ENCODE measurements at regions not wholly inside any gene's neighbourhood (a gene's known extent, or its start where the extent isn't known, plus 50 kb on each side); places are given as distances from the start of the nearest gene placed in this dataset.
"Not testable (repeated sequence)": the region's sequence is repeated elsewhere in the genome, so short reads cannot be mapped to it uniquely, and the experiment has no call there.

DNA sequence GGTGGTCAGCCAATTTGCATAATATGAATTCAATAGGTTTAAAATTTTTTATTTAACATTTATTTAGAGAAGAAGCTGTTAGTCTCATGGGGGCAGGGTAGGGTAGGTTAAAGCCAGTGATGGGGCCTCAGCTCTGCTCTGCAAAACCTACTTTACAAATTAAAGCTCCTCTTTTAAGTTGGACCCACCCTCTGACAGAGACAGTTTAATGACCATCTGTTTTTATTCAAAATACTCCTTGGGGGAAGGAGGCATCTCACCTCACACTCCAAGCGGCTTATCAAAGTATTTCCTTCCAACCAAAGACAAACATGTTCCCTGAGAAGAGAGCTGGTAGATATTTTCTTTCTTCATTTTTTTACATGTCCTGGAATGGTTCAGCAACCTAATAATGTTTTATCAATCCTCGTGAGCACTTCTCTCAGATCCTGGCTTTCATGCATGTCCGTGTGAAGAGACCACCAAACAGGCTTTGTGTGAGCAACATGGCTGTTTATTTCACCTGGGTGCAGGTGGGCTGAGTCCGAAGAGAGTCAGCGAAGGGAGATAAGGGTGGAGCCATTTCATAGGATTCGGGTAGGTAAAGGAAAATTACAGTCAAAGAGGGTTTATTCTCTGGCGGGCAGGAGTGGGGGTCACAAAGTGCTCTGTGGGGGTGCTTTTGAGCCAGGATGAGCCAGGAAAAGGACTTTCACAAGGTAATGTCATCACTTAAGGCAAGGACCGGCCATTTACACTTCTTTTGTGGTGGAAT lies 184.7 kb downstream of the GJA1 start:
- H3K4me1 Mint-ChIP-seq = no peaks in the 10 kb centered on the region
- H3K27ac Mint-ChIP-seq = peak overlapping the region in 1 of 7 donors; percentile 77
- intact Hi-C loops (cut with micrococcal nuclease) = no loop called here
- H3K27me3 ChIP-seq (ENCODE audit: insufficient read depth, low read length) = no peaks in the 10 kb centered on the region
- H3K4me1 ChIP-seq (ENCODE audit: insufficient read depth, low read length) = no peaks in the 10 kb centered on the region
- H3K4me3 ChIP-seq (ENCODE audit: low read length in 2 of 2) = no peak overlapping the region
- H3K27ac ChIP-seq (ENCODE audit: low read depth, low read length) = no peak overlapping the region
- H3K27me3 Mint-ChIP-seq = peaks cover 0 to 1% of the 10 kb centered on the region in 2 donors
- no peaks in the 10 kb centered on the region for H3K36me3 ChIP-seq (ENCODE audit: insufficient read depth, low read length)
- no peak for DNase-seq
- no peaks in the 10 kb centered on the region for H3K36me3 Mint-ChIP-seq
- H3K4me3 Mint-ChIP-seq = no peak overlapping the region
- ChIA-PET CTCF (ENCODE audit: partially characterized antibody) (no interaction called here), POLR2A (ENCODE audit: partially characterized antibody) (no interaction called here)
- peaks cover 0 to 4% (median 0%) of the 10 kb centered on the region in 8 donors for H3K9me3 Mint-ChIP-seq
- no peaks in the 10 kb centered on the region for H3K9me3 ChIP-seq (ENCODE audit: control insufficient read depth in 1 of 2, low read length in 2 of 2)

DNA sequence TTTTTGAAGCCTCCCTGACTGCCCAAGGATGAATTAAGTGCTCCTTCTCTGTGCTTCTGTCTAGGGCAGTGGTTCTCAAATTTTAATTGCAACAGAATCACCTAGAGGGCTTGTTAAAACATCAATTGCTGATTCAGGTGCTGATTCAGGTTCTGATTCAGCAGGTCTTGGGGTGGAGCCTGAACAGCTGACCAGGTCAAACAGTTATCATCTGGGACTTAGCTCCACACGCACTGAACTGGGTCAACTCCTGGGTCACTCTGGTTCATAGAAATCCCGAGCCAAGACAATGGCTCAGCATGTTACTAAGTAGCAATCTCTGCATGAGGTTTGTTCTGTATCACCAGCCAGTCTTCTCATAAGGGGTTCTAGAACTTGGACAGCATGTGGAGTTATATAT lies 192.3 kb downstream of the GJA1 start:
- peaks cover 0 to 16% (median 1%) of the 10 kb centered on the region in 8 donors for H3K9me3 Mint-ChIP-seq
- Histone ChIP-seq H3K36me3 (ENCODE audit: insufficient read depth, low read length) (no peaks in the 10 kb centered on the region), H3K4me1 (ENCODE audit: insufficient read depth, low read length) (no peaks in the 10 kb centered on the region), H3K27me3 (ENCODE audit: insufficient read depth, low read length) (no peaks in the 10 kb centered on the region), H3K9me3 (ENCODE audit: control insufficient read depth in 1 of 2, low read length in 2 of 2) (no peaks in the 10 kb centered on the region), H3K27ac (ENCODE audit: low read depth, low read length) (no peak overlapping the region), H3K4me3 (ENCODE audit: low read length in 2 of 2) (no peak overlapping the region)
- POLR2A ChIA-PET (ENCODE audit: partially characterized antibody) = no interaction called here
- H3K36me3 Mint-ChIP-seq = no peaks in the 10 kb centered on the region
- intact Hi-C loops (cut with micrococcal nuclease) = no loop called here
- no peaks in the 10 kb centered on the region for H3K27me3 Mint-ChIP-seq
- DNase-seq = no peak
- CTCF ChIA-PET (ENCODE audit: partially characterized antibody) = no interaction called here
- no peak overlapping the region for H3K4me3 Mint-ChIP-seq
- no peaks in the 10 kb centered on the region for H3K4me1 Mint-ChIP-seq
- H3K27ac Mint-ChIP-seq = no peak overlapping the region

DNA sequence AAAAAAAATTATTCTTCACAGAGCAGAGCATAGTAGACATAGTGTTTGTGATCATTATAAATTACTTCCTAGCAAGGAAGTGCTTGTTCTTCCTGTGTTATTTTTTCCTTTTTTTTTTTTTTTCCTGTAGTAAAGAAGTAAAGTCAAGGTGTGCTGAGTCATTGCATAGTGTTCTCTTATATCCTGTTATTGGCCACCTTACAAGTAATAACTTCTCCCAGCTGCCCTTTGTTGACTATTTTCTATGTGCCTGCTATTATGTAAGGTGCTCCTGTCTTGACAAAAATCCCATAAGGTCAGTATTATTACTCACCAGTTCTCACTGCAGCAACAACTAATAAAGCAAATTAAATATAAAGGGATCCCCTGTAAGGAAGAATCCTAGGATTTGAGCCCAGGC lies 195.3 kb downstream of the GJA1 start:
- Histone ChIP-seq H3K27me3 (ENCODE audit: insufficient read depth, low read length) (no peaks in the 10 kb centered on the region), H3K4me3 (ENCODE audit: low read length in 2 of 2) (no peak overlapping the region), H3K27ac (ENCODE audit: low read depth, low read length) (no peak overlapping the region), H3K9me3 (ENCODE audit: control insufficient read depth in 1 of 2, low read length in 2 of 2) (no peaks in the 10 kb centered on the region), H3K4me1 (ENCODE audit: insufficient read depth, low read length) (no peaks in the 10 kb centered on the region), H3K36me3 (ENCODE audit: insufficient read depth, low read length) (no peaks in the 10 kb centered on the region)
- H3K27me3 Mint-ChIP-seq = no peaks in the 10 kb centered on the region
- H3K27ac Mint-ChIP-seq = no peak overlapping the region
- H3K9me3 Mint-ChIP-seq = peaks cover 0 to 20% (median 4%) of the 10 kb centered on the region in 8 donors
- no peaks in the 10 kb centered on the region for H3K4me1 Mint-ChIP-seq
- no peak overlapping the region for H3K4me3 Mint-ChIP-seq
- no peaks in the 10 kb centered on the region for H3K36me3 Mint-ChIP-seq
- intact Hi-C loops (cut with micrococcal nuclease) = no loop called here
- DNase-seq = no peak
- POLR2A ChIA-PET (ENCODE audit: partially characterized antibody) = no interaction called here
- CTCF ChIA-PET (ENCODE audit: partially characterized antibody) = no interaction called here

DNA sequence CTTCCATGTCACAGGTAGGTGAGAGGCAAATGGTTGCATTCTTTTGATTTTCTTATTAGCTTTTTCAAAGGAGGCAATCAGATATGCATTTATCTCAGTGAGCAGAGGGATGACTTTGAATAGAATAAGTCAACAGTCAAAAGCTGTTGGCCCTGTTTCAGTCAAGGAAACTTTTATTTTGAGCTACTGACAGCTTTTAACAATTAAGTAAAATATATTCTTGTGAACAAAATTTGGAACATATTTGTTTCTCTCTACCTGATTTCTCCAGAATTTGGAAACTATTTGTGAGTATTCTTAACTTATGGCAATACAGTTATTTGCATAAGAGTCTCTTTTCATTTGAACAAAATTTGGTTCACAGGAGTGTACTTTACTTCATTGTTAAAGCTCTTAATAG lies 196.3 kb downstream of the GJA1 start:
- H3K27me3 ChIP-seq (ENCODE audit: insufficient read depth, low read length); H3K27ac Mint-ChIP-seq; H3K4me1 ChIP-seq (ENCODE audit: insufficient read depth, low read length); H3K4me1 Mint-ChIP-seq; H3K4me3 ChIP-seq (ENCODE audit: low read length in 2 of 2); POLR2A ChIA-PET (ENCODE audit: partially characterized antibody); H3K4me3 Mint-ChIP-seq; H3K9me3 ChIP-seq (ENCODE audit: control insufficient read depth in 1 of 2, low read length in 2 of 2); CTCF ChIA-PET (ENCODE audit: partially characterized antibody); H3K27ac ChIP-seq (ENCODE audit: low read depth, low read length); H3K27me3 Mint-ChIP-seq; H3K36me3 Mint-ChIP-seq; H3K36me3 ChIP-seq (ENCODE audit: insufficient read depth, low read length); intact Hi-C loops (cut with micrococcal nuclease); DNase-seq: not testable (repeated sequence)
- peaks cover 0 to 24% (median 6%) of the 10 kb centered on the region in 8 donors for H3K9me3 Mint-ChIP-seq

DNA sequence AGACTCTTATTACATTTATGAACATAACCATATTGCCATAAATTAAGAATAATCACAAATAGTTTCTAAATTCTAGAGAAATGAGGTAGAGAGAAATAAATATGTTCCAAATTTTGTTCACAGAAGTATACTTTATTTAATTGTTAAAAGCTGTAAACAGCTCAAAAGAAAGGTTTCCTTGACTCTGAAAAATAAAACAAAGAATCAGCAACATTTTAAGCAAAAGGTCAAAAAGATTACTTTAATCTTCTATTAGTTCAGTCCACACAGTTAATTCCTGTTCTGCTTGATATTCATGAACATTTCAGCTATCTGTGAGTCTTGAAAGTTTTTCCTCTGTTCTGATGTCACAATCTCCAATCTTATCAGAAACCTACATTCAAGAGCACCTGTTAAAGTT lies 197.9 kb downstream of the GJA1 start:
- DNase-seq = no peak
- H3K4me1 Mint-ChIP-seq = no peaks in the 10 kb centered on the region
- CTCF ChIA-PET (ENCODE audit: partially characterized antibody) = no interaction called here
- no peak overlapping the region for H3K4me3 ChIP-seq (ENCODE audit: low read length in 2 of 2)
- H3K27ac Mint-ChIP-seq = no peak overlapping the region
- H3K36me3 ChIP-seq (ENCODE audit: insufficient read depth, low read length) = no peaks in the 10 kb centered on the region
- no peaks in the 10 kb centered on the region for H3K9me3 ChIP-seq (ENCODE audit: control insufficient read depth in 1 of 2, low read length in 2 of 2)
- H3K27me3 Mint-ChIP-seq = no peaks in the 10 kb centered on the region
- POLR2A ChIA-PET (ENCODE audit: partially characterized antibody) = no interaction called here
- H3K36me3 Mint-ChIP-seq = no peaks in the 10 kb centered on the region
- no peak overlapping the region for H3K27ac ChIP-seq (ENCODE audit: low read depth, low read length)
- intact Hi-C loops (cut with micrococcal nuclease) = no loop called here
- H3K4me1 ChIP-seq (ENCODE audit: insufficient read depth, low read length) = no peaks in the 10 kb centered on the region
- peaks cover 0 to 26% (median 7%) of the 10 kb centered on the region in 8 donors for H3K9me3 Mint-ChIP-seq
- no peaks in the 10 kb centered on the region for H3K27me3 ChIP-seq (ENCODE audit: insufficient read depth, low read length)
- H3K4me3 Mint-ChIP-seq = no peak overlapping the region

DNA sequence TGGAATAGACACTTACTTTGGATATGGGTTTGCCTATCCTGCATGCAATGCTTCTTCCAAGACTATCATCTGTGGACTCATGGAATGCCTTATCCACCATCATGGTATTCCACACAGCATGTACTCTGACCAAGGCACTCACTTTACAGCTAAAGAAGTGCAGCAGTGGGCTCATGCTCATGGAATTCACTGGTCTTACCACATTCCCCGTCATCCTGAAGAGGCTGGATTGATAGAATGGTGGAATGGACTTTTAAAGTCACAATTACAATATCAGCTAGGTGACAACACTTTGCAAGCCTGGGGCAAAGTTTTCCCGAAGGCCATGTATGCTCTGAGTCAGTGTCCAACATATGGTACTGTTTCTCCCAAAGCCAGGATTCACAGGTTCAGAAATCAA lies 199.1 kb downstream of the GJA1 start:
- H3K27me3 ChIP-seq (ENCODE audit: insufficient read depth, low read length); H3K4me1 Mint-ChIP-seq; DNase-seq; POLR2A ChIA-PET (ENCODE audit: partially characterized antibody); H3K4me3 ChIP-seq (ENCODE audit: low read length in 2 of 2); H3K36me3 ChIP-seq (ENCODE audit: insufficient read depth, low read length); intact Hi-C loops (cut with micrococcal nuclease); H3K27me3 Mint-ChIP-seq; H3K27ac ChIP-seq (ENCODE audit: low read depth, low read length); H3K27ac Mint-ChIP-seq; H3K36me3 Mint-ChIP-seq; CTCF ChIA-PET (ENCODE audit: partially characterized antibody); H3K4me3 Mint-ChIP-seq; H3K9me3 ChIP-seq (ENCODE audit: control insufficient read depth in 1 of 2, low read length in 2 of 2); H3K4me1 ChIP-seq (ENCODE audit: insufficient read depth, low read length): not testable (repeated sequence)
- H3K9me3 Mint-ChIP-seq = peaks cover 0 to 26% (median 7%) of the 10 kb centered on the region in 8 donors

DNA sequence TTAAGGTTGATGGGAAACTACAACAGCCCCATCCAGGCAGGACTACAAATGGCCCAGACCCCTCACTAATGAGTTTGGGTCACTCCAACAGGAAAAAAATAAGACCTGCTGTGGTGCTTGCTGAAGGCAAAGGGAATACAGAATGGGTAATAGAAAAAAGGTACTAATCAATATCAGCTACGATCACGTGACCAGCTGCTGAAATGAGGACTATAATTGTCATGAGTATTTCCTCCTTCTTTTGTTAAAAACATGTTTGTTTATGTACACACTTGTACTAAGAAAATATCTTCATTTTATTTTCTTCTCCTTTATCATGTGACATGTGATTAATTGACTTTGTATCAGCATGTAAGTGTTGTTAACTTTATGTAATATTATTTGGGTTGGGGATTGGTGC lies 199.9 kb downstream of the GJA1 start:
- ChIA-PET POLR2A (ENCODE audit: partially characterized antibody) (no interaction called here), CTCF (ENCODE audit: partially characterized antibody) (no interaction called here)
- no peaks in the 10 kb centered on the region for H3K27me3 ChIP-seq (ENCODE audit: insufficient read depth, low read length)
- DNase-seq = no peak
- H3K4me3 Mint-ChIP-seq = no peak overlapping the region
- no peaks in the 10 kb centered on the region for H3K36me3 ChIP-seq (ENCODE audit: insufficient read depth, low read length)
- no peak overlapping the region for H3K27ac ChIP-seq (ENCODE audit: low read depth, low read length)
- no peaks in the 10 kb centered on the region for H3K4me1 Mint-ChIP-seq
- H3K9me3 ChIP-seq (ENCODE audit: control insufficient read depth in 1 of 2, low read length in 2 of 2) = no peaks in the 10 kb centered on the region
- H3K4me1 ChIP-seq (ENCODE audit: insufficient read depth, low read length) = no peaks in the 10 kb centered on the region
- peaks cover 0 to 24% (median 7%) of the 10 kb centered on the region in 8 donors for H3K9me3 Mint-ChIP-seq
- no peaks in the 10 kb centered on the region for H3K27me3 Mint-ChIP-seq
- H3K36me3 Mint-ChIP-seq = no peaks in the 10 kb centered on the region
- intact Hi-C loops (cut with micrococcal nuclease) = no loop called here
- H3K27ac Mint-ChIP-seq = no peak overlapping the region
- H3K4me3 ChIP-seq (ENCODE audit: low read length in 2 of 2) = no peak overlapping the region

DNA sequence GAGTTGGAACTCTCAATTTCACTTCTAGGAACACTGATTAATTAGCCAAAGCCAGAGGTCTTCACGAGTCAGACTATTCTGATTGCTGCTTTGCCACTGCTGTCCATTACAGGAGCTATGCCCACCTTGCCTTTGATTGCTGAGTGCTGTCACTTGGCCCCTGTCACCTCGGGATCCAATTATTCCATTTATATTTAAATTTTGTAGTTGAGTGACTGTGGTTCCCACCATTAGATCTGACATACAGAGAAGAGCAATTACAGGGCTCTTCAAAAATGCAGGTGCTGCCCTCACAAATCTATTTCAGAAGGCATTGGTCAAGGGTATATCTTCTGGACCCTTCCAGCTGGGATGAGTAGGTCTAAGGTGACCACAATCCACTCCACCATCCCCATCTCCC lies 200.8 kb downstream of the GJA1 start:
- H3K36me3 ChIP-seq (ENCODE audit: insufficient read depth, low read length); H3K27me3 ChIP-seq (ENCODE audit: insufficient read depth, low read length); H3K27me3 Mint-ChIP-seq; H3K27ac ChIP-seq (ENCODE audit: low read depth, low read length); POLR2A ChIA-PET (ENCODE audit: partially characterized antibody); H3K27ac Mint-ChIP-seq; CTCF ChIA-PET (ENCODE audit: partially characterized antibody); H3K36me3 Mint-ChIP-seq; H3K9me3 ChIP-seq (ENCODE audit: control insufficient read depth in 1 of 2, low read length in 2 of 2); DNase-seq; H3K4me1 ChIP-seq (ENCODE audit: insufficient read depth, low read length); H3K4me3 ChIP-seq (ENCODE audit: low read length in 2 of 2); H3K4me1 Mint-ChIP-seq; H3K4me3 Mint-ChIP-seq; intact Hi-C loops (cut with micrococcal nuclease): not testable (repeated sequence)
- peaks cover 0 to 20% (median 8%) of the 10 kb centered on the region in 8 donors for H3K9me3 Mint-ChIP-seq
